ENCODE measurements at regions not wholly inside any gene's neighbourhood (a gene's known extent, or its start where the extent isn't known, plus 50 kb on each side); places are given as distances from the start of the nearest gene placed in this dataset.

- TF ChIP-seq CTCF (IDR thresholded peaks at IDR 0.05) (no peak), POLR2A (IDR thresholded peaks at IDR 0.05) (no peak), POLR2AphosphoS5 (IDR thresholded peaks at IDR 0.05) (no peak)
Measured at GRCh38 chr7:37578350-37578749, 105.2 kb upstream of the GPR141 start.

Data from upper lobe of left lung (tissue), 4 donors.